Immature natural killer cell (primary cell): ENCODE measurements at regions not wholly inside any gene's neighbourhood (a gene's known extent, or its start where the extent isn't known, plus 50 kb on each side); places are given as distances from the start of the nearest gene placed in this dataset.

ENCODE experiments used
- DNase-seq, 3 donors: peaks; one replicate each; pipeline ENCODE4 v3.0.0; 2022; ENCODE audit warnings: mixed read lengths in 1 of 3
- H3K27ac Mint-ChIP-seq, 6 donors: one replicate each; pipeline ENCODE4 v1.8.0; 2020; ENCODE audit warnings: mixed read lengths in 6 of 6, mild to moderate bottlenecking in 5 of 6, inconsistent platforms in 4 of 6, moderate library complexity in 3 of 6
- H3K27me3 Mint-ChIP-seq, 3 donors: one replicate each; pipeline ENCODE4 v1.8.0; 2020 to 2021; ENCODE audit warnings: low read depth in 3 of 3, mild to moderate bottlenecking in 3 of 3, mixed read lengths in 3 of 3, moderate library complexity in 3 of 3, inconsistent platforms in 1 of 3
- H3K36me3 Mint-ChIP-seq, 3 donors: one replicate each; pipeline ENCODE4 v1.8.0; 2020; ENCODE audit warnings: mixed read lengths in 3 of 3, inconsistent platforms in 2 of 3, mild to moderate bottlenecking in 2 of 3
- H3K4me1 Mint-ChIP-seq, 2 donors: one replicate each; pipeline ENCODE4 v1.8.0; 2020; ENCODE audit warnings: inconsistent platforms in 2 of 2, mild to moderate bottlenecking in 2 of 2, mixed read lengths in 2 of 2, moderate library complexity in 1 of 2
- H3K4me3 Mint-ChIP-seq, 5 donors: one replicate each; pipeline ENCODE4 v1.8.0; 2020; ENCODE audit warnings: mild to moderate bottlenecking in 5 of 5, mixed read lengths in 5 of 5, inconsistent platforms in 3 of 5, moderate library complexity in 3 of 5
- H3K9me3 Mint-ChIP-seq, 6 donors: one replicate each; pipeline ENCODE4 v1.8.0; 2020; ENCODE audit warnings: mild to moderate bottlenecking in 6 of 6, mixed read lengths in 6 of 6, inconsistent platforms in 4 of 6, moderate library complexity in 3 of 6

DNA sequence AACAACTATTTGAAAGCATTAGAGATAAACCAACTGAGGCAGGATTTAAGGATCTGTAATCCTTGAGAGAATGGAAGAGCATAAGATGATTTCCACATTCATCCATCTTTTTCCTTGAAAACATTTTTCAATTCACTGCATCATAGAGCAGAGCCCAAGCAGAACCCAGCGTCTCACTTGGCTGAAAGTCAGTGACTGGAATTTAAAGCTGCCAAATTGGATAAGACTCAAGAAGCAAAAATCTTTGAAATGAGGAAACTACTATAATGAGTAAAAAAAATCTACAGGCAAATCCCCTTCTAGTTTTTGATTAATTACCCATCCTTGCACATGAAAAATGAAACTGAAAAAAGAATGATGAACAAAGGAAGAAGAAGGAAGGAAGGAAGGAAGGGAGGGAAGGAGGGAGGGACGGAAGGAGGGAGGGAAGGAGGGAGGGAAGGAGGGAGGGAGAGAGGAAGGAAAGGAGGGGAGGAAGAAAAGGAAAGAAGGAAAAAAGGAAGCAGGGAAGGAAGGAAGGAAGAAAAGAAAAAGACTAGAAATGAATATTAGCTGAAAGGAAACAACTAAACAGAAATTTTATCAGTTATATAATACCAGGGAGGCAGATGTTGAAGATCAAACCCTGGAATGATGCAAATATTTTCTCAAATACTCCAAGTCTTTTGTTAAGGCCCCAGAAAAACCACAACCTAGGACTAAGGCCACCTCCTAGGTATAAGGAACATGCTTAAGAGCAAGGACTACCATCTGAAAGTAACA lies 336.3 kb upstream of the MAGI2 start:
- Mint-ChIP-seq H3K36me3 (no peaks in the 10 kb centered on the region), H3K9me3 (peaks cover 0 to 23% (median 14%) of the 10 kb centered on the region in 6 donors), H3K4me3 (no peak overlapping the region), H3K4me1 (no peaks in the 10 kb centered on the region), H3K27me3 (peaks cover 0 to 2% (median 0%) of the 10 kb centered on the region in 3 donors), H3K27ac (no peak overlapping the region)
- DNase-seq: no peak

DNA sequence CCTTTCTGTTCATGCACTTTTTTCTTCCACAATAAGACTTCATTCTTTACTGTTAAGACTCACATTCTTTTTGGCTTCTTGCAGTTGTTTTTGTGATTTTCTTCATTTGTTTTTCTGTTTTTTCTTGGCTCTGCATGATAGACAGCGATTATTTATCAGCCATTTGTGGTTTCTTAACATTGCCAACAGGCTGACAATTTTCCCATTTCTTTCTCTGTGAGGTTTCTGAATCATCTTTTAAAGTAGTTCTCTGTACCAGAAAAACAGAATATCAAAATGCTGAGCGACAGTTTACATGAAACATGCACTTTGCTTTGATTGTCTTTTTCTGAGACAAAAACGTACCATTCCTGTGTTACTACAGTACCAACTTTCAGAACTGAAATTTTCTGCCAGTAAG lies 334.2 kb upstream of the MAGI2 start:
- Mint-ChIP-seq H3K27me3 (peaks cover 0 to 2% (median 0%) of the 10 kb centered on the region in 3 donors), H3K27ac (no peak overlapping the region), H3K4me1 (no peaks in the 10 kb centered on the region), H3K4me3 (no peak overlapping the region), H3K36me3 (no peaks in the 10 kb centered on the region), H3K9me3 (peaks cover 6 to 38% (median 22%) of the 10 kb centered on the region in 6 donors)
- no peak for DNase-seq

DNA sequence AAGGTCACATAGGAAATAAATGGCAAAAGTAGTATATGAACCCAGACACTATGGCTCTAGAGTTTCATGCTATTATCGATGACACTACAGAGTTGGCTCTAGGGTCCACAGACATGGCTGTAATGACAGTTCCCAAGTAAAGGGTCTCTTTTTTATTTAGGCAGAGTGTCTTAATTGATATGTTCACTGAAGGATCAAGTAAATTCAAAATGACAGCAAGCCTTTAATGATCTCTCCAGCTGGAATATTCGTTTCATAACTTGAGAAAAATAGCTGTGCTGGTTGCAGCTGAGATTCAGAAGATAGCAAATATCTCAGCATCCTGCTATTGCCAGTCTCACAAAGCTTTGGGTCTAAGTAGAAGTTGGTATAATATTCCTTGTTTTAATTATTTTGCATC lies 333.6 kb upstream of the MAGI2 start:
- no peak for DNase-seq
- peaks cover 0 to 2% (median 0%) of the 10 kb centered on the region in 3 donors for H3K27me3 Mint-ChIP-seq

DNA sequence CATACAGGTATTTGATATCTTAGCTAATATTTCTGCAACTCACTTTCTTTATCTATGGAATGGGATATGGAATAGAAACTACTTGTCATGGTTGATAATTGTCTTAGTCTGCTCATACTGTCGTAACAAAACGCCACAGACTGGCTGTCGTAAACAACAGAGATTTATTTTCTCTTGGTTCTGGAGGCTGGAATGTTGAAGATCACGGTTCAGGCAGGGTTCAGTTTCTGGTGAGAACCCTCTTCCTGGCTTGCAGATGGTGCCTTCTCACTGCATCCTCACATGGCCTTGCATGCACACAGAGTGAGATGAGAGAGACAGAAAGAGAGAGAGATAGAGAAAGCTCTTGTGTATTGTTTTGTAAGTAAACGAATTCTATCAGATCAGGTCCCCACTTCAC lies 332.7 kb upstream of the MAGI2 start:
- Mint-ChIP-seq H3K36me3 (no peaks in the 10 kb centered on the region), H3K4me3 (no peak overlapping the region), H3K27me3 (peaks cover 0 to 2% (median 0%) of the 10 kb centered on the region in 3 donors), H3K27ac (no peak overlapping the region), H3K4me1 (no peaks in the 10 kb centered on the region), H3K9me3 (peaks cover 5 to 42% (median 25%) of the 10 kb centered on the region in 6 donors)
- no peak for DNase-seq

More for the DNA sequence above, 333.6 kb upstream of the MAGI2 start:
- H3K27ac Mint-ChIP-seq: no peak overlapping the region
- H3K4me1 Mint-ChIP-seq: no peaks in the 10 kb centered on the region
- no peaks in the 10 kb centered on the region for H3K36me3 Mint-ChIP-seq
- H3K9me3 Mint-ChIP-seq: peaks cover 5 to 40% (median 23%) of the 10 kb centered on the region in 6 donors
- no peak overlapping the region for H3K4me3 Mint-ChIP-seq

DNA sequence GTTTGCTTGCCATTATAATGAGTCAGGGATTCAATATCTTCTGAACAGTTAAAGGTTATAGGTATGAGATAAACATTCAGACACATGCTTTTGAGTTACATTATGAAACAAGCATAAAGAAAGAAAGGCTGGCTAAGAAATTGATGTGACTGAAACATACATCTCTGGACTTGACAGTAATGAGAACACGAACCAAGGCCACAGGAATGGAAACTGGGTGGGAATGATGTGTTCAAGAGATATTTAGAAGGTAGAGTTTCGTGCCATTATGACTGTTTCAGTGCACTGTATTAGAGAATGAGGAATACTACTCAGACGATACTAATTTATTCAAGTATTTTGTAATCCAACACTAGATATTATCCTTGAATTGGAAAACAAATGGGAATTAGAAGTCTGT lies 332.1 kb upstream of the MAGI2 start:
- H3K27ac Mint-ChIP-seq: no peak overlapping the region
- H3K9me3 Mint-ChIP-seq: peaks cover 5 to 42% (median 23%) of the 10 kb centered on the region in 6 donors
- no peaks in the 10 kb centered on the region for H3K4me1 Mint-ChIP-seq
- H3K36me3 Mint-ChIP-seq: no peaks in the 10 kb centered on the region
- no peak for DNase-seq
- H3K4me3 Mint-ChIP-seq: no peak overlapping the region
- H3K27me3 Mint-ChIP-seq: peaks cover 0 to 2% (median 0%) of the 10 kb centered on the region in 3 donors

DNA sequence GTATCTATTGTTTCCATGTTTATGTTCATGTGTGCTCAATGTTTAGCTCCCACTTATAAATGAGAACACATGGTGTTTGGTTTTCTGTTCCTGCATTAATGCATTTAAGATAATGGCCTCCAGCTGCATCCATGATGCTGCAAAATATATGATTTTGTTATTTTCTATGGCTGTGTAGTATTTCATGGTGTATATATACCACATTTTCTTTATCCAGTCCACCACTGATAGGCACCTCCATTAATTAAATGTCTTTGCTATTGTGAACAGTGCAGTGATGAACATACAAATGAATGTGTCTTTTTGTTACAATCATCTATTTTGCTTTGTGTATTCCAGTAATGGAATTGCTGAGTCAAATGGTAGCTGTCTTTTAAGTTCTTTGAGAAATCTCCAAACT lies 329.4 kb upstream of the MAGI2 start:
- Mint-ChIP-seq H3K27me3 (no peaks in the 10 kb centered on the region), H3K4me1 (no peaks in the 10 kb centered on the region), H3K4me3 (no peak overlapping the region), H3K27ac (no peak overlapping the region), H3K9me3 (peaks cover 7 to 54% (median 23%) of the 10 kb centered on the region in 6 donors), H3K36me3 (no peaks in the 10 kb centered on the region)
- DNase-seq: no peak

DNA sequence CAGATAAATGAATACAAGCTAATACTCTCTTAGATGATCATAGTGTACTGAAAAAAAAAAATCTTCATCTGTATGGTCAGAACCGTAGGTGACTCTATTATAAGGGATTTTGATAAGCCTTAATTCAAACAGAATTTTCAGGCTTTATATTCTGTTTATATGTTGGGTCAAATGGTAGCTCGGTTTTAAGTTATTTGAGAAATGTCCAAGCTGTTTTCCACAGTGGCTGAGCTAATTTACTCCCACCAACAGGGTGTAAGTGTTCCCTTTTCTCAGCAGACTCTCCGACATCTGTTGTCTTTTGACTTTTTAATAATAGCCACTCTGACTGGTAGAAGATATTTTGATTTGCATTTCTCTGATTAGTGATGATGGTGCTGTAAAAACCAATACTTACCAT lies 328.8 kb upstream of the MAGI2 start:
- Mint-ChIP-seq H3K9me3 (peaks cover 7 to 60% (median 20%) of the 10 kb centered on the region in 6 donors), H3K4me1 (no peaks in the 10 kb centered on the region), H3K27ac (no peak overlapping the region), H3K27me3 (no peaks in the 10 kb centered on the region), H3K4me3 (no peak overlapping the region), H3K36me3 (no peaks in the 10 kb centered on the region)
- no peak for DNase-seq

DNA sequence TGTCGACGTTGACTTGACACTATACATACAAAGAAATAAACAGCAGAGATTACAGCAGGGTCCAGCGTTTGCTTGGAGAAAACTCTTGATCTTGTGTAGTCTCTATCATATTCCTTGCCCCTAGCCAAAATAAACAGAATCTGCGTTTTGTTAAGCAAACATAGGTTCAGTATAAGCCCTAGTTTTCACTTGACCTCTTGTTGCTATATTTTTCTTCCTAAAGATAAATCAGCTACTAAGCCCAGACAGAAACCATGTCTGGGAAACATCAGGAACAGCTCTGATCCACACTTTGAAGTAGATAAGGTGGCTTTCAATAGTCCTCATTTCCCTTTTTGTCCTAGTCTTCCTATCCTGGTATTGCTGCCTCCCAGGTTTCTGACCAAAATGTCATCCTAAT lies 328.2 kb upstream of the MAGI2 start:
- Mint-ChIP-seq H3K9me3 (peaks cover 7 to 60% (median 21%) of the 10 kb centered on the region in 6 donors), H3K4me3 (no peak overlapping the region), H3K27ac (no peak overlapping the region), H3K27me3 (peaks cover 0 to 1% (median 0%) of the 10 kb centered on the region in 3 donors), H3K4me1 (no peaks in the 10 kb centered on the region), H3K36me3 (no peaks in the 10 kb centered on the region)
- no peak for DNase-seq

DNA sequence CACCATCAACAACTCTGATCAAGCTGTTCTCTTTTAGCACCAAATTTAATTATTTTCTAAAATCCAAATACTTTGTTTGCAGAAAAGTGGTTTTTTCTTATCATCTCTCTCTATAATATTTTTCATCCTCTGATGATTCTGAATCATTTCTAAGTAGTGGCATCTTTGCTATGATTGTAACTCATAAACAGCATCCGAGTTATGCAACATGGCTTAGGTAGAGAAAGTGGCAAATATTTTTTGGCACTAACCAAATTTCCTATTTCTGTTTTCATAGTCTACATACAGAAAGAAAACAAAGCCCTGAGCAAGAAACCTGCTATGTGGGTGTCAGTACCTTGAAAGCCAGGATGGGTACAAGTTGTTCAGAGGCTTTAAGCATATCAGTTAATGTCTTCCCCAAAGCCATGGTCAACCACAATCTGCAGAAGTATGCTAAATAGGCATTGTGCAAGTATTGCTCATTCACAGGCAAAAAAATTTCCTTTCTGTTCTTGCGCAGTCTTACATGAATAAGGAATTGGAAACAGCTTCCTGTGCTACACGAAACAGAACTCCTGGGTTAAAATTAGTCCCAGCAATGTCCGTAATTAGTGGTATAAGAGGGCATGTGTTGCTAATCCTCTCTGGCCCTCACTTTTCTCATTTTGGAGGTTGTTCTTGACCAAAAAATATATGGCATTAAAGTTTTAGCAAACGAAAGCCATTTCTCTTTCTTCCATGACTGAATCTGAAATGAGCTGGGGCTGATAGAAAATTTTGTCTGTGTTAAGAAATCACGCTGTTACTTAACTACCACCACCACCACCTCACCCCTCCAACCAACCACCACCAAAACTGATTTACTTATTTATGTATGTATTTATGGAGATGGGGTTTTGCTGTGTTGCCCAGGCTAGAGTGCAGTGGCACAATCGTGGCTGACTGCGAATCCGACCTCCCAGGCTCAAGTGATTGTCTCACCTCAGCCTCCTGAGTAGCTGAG lies 325.6 kb upstream of the MAGI2 start:
- H3K36me3 Mint-ChIP-seq: no peaks in the 10 kb centered on the region
- no peaks in the 10 kb centered on the region for H3K4me1 Mint-ChIP-seq
- no peak overlapping the region for H3K4me3 Mint-ChIP-seq
- peaks cover 4 to 59% (median 17%) of the 10 kb centered on the region in 6 donors for H3K9me3 Mint-ChIP-seq
- no peak for DNase-seq
- no peak overlapping the region for H3K27ac Mint-ChIP-seq
- H3K27me3 Mint-ChIP-seq: peaks cover 0 to 1% (median 0%) of the 10 kb centered on the region in 3 donors

DNA sequence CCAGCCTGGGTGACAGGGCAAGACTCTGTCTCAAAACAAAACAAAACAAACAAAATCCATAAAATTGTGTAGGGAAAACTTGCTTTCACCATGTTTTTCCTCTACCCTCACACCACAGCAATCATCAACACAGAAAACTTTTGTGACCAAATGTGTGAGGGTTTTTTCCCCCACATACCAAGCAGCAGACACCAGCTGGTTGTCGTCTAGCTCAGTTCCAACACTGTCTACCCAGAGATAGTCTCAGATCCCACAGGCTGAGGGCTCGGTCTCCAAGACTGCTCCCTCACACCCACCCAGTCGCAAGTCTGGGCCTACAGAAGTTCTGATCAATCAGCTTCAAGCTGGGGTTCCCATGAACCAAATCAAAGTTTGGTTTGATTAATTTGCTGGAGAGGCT lies 322.4 kb upstream of the MAGI2 start:
- H3K27ac Mint-ChIP-seq: no peak overlapping the region
- H3K4me3 Mint-ChIP-seq: no peak overlapping the region
- H3K4me1 Mint-ChIP-seq: no peaks in the 10 kb centered on the region
- DNase-seq: no peak
- peaks cover 0 to 1% (median 0%) of the 10 kb centered on the region in 3 donors for H3K27me3 Mint-ChIP-seq
- H3K36me3 Mint-ChIP-seq: no peaks in the 10 kb centered on the region
- peaks cover 0 to 50% (median 8%) of the 10 kb centered on the region in 6 donors for H3K9me3 Mint-ChIP-seq

DNA sequence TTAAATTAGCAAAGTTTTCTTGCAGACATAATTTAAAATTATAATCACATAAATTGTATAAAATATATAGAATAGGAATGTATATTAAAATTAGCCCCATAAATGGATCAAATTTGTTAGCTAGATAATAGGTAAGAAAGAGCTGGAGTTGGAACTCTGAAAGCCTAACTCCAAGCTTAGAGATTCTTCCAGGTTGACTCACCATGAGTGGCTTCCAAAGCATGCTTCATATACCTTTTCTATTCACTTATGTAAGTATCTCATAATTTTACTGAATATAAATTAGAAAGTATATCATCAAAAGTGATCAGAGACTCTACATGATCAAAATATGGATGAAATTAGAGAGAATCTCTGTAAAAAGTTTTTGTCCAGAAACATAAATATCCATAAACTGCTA lies 320.7 kb upstream of the MAGI2 start:
- peaks cover 2 to 48% (median 13%) of the 10 kb centered on the region in 6 donors for H3K9me3 Mint-ChIP-seq
- peaks cover 0 to 1% (median 0%) of the 10 kb centered on the region in 3 donors for H3K27me3 Mint-ChIP-seq
- no peaks in the 10 kb centered on the region for H3K4me1 Mint-ChIP-seq
- H3K27ac Mint-ChIP-seq: no peak overlapping the region
- H3K36me3 Mint-ChIP-seq: no peaks in the 10 kb centered on the region
- H3K4me3 Mint-ChIP-seq: no peak overlapping the region
- no peak for DNase-seq

DNA sequence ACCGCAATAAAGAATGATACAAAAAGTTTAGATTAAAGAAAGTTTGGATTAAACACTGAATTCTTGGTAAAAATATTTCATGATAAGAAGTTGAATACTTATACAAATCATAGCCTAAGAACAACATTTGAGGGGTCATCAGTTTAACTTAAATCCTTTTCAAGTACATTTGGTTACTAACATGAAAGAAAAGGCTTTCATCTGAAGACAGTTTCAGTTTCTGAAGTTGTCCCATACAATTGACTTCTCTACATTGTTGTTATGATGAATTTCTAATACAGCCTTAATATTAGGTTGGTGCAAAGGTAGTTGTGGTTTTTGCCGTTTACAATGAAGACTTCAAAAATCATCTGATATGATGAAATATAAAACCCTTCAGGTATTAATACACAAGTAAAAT lies 317.5 kb upstream of the MAGI2 start:
- Mint-ChIP-seq H3K9me3 (peaks cover under 1 to 34% (median 14%) of the 10 kb centered on the region in 6 donors), H3K4me1 (no peaks in the 10 kb centered on the region), H3K27ac (no peak overlapping the region), H3K27me3 (no peaks in the 10 kb centered on the region), H3K4me3 (no peak overlapping the region), H3K36me3 (no peaks in the 10 kb centered on the region)
- DNase-seq: no peak

DNA sequence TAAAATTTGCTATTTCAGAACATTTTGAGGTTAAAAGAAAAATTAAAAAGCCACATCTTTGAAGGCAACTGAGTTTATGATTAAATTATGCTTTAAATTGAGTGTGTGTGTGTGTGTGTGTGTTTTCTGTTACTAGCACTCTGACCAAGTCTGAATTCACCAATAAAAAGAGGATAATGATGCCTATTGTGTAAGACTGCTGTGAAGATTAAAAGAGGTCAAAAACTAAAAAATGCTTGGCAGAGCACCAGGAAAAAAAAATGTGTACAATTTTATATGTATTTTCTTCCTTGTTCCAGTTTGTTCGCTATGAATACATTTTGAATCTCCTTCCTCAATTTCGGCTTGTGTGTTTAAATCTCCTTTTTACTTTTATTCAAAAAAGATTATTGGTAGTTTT lies 316.6 kb upstream of the MAGI2 start:
- DNase-seq: no peak
- H3K36me3 Mint-ChIP-seq: no peaks in the 10 kb centered on the region
- peaks cover 0 to 34% (median 19%) of the 10 kb centered on the region in 6 donors for H3K9me3 Mint-ChIP-seq
- no peak overlapping the region for H3K27ac Mint-ChIP-seq
- H3K4me3 Mint-ChIP-seq: no peak overlapping the region
- no peaks in the 10 kb centered on the region for H3K4me1 Mint-ChIP-seq
- H3K27me3 Mint-ChIP-seq: no peaks in the 10 kb centered on the region
